Heart left ventricle (tissue), 13 donors: ENCODE measurements at regions not wholly inside any gene's neighbourhood (a gene's known extent, or its start where the extent isn't known, plus 50 kb on each side); places are given as distances from the start of the nearest gene placed in this dataset.

Experiments
- CTCF ChIP-seq, 12 donors: fragments of 200-600 bp; sonication (generic) in 4 of 12; IDR thresholded peaks; one replicate each; pipeline versions ENCODE4 v1.5.0 to v1.8.0; 2018 to 2022; ENCODE audit warnings: antibody characterized with exemption in 12 of 12, mild to moderate bottlenecking in 5 of 12
- POLR2A ChIP-seq, 2 donors: fragments of 450-650 bp; IDR thresholded peaks; one replicate each; pipeline ENCODE4 v1.6.1; 2017; ENCODE audit warnings: antibody characterized with exemption in 2 of 2, mild to moderate bottlenecking in 2 of 2, moderate library complexity in 2 of 2
- donor health status: ischemic (EF 13 %, LVEDD 7.1; RV severe dilation, severe dysfunction).
- donor health status: DM: no; HTN: yes; CAD: no.
- donor health status: DM: no; HTN: no; CAD: no.
- donor health status: ischemic (EF 25% LVEDD 6.9; RV normal size, moderate dysfunction).
- donor health status: ischemic (EF 25% LVEDD 5.7; RV mildly dilated, moderate dysfunction).
- donor health status: ischemic (EF 35%, LVEDD 5.7; RV mildly dilated, moderate dysfunction).
- donor health status: nonischemic (EF 11% LVEDD 7.7; RV severe dilation, severe dysfunction).
- donor health status: DM: yes; HTN: yes; CAD: no.
- donor health status: PGD.
- donor health status: ischemic (EF 29% LVEDD 5.4; RV normal size, mild dysfunction).
- donor health status: nonischemic (EF 23%, LVEDD 6.1; RV moderate dilation, normal function).

- TF ChIP-seq POLR2A (IDR thresholded peaks at IDR 0.05) (no peak), CTCF (IDR thresholded peaks at IDR 0.05) (no peak)
These were observed 228.7 kb downstream of the LACC1 start for GRCh38 chr13:44108331-44108858.
